K562 (cell line): ENCODE measurements at regions not wholly inside any gene's neighbourhood (a gene's known extent, or its start where the extent isn't known, plus 50 kb on each side); places are given as distances from the start of the nearest gene placed in this dataset.
A peak's percentile ranks its signal among the peaks of the same experiment; 100 is the strongest.

Experiments
- ATAC-seq: fragments of 200-7000 bp; cut with Tn5 transposase; 3 replicates; pipeline ENCODE4 v1.9.1; 2020; ENCODE audit warnings: moderate library complexity
- BruUV-seq: library from RNA; stranded (reverse); fragments of 400-500 nt; replicated peaks from 2 replicates; lab custom pipeline; 2021; lab: Mats Ljungman, UMichigan
- CTCF ChIA-PET: fragments of 300-600 bp; formaldehyde crosslinking; extraction: SDS; loops from one replicate; lab custom pipeline; 2021; ENCODE audit warnings: low intra/inter-chr PET ratio; lab: Yijun Ruan, JAX
- POLR2A ChIA-PET: fragments of 300-600, 350-650 bp; sonication (Branson Sonifier 250); formaldehyde crosslinking; extraction: SDS; loops from one replicate; lab custom pipeline; 2021; ENCODE audit warnings: antibody characterized with exemption, inconsistent platforms; lab: Yijun Ruan, JAX
- DNase-seq, 4 experiments: peaks; one replicate each; pipeline versions ENCODE4 v3.0.0 to v3.0.0-alpha.2; 2011 to 2018; ENCODE audit warnings: low spot score in 3 of 4, mixed read lengths in 3 of 4; ENCODE audit errors: extremely low read depth in 1 of 4
- FAIRE-seq: peaks from 2 replicates; lab custom pipeline; 2011; peaks lifted over from hg19 to GRCh38; lab: Jason Lieb, UNC
- H2AFZ ChIP-seq: 2 replicates; pipeline ENCODE4 v1.6.0; 2011; ENCODE audit warnings: low read depth, low read length, control low read depth, inconsistent platforms
- H3K27ac ChIP-seq: fragments of 200-600 bp; 3 replicates; pipeline ENCODE4 v1.8.0; 2011; ENCODE audit warnings: low read depth, mild to moderate bottlenecking, control low read depth, inconsistent platforms, low read length, moderate library complexity, mixed read lengths; ENCODE audit errors: extremely low read depth
- H3K27me3 ChIP-seq, 2 experiments: fragments of 300-600 bp in 1 of 2; 2 replicates in 1 of 2; 3 replicates in 1 of 2; pipeline versions ENCODE4 v1.6.0 to v1.8.0; 2011; ENCODE audit warnings: inconsistent platforms in 2 of 2, low read length in 2 of 2, mild to moderate bottlenecking in 1 of 2, mixed read lengths in 1 of 2, moderate library complexity in 1 of 2; ENCODE audit not compliant: control insufficient read depth in 2 of 2, insufficient read depth in 2 of 2
- H3K36me3 ChIP-seq: fragments of 300-600 bp; 3 replicates; pipeline ENCODE4 v1.8.0; 2011; ENCODE audit warnings: mild to moderate bottlenecking, low read length, inconsistent platforms; ENCODE audit not compliant: control insufficient read depth, insufficient read depth
- H3K4me1 ChIP-seq, 2 experiments: fragments of 200-600 bp in 1 of 2; replicated peaks in 1 of 2; 2 replicates in 1 of 2; 3 replicates in 1 of 2; pipeline versions ENCODE4 v1.5.1 to v1.8.0; 2011; ENCODE audit warnings: inconsistent platforms in 2 of 2, low read length in 2 of 2, mild to moderate bottlenecking in 1 of 2, mixed read lengths in 1 of 2, moderate library complexity in 1 of 2; ENCODE audit not compliant: control insufficient read depth in 2 of 2, insufficient read depth in 2 of 2
- H3K4me2 ChIP-seq: 2 replicates; pipeline ENCODE4 v1.6.1; 2011; ENCODE audit warnings: low read length, control low read depth, inconsistent platforms, mixed read lengths; ENCODE audit not compliant: insufficient read depth
- H3K4me3 ChIP-seq: fragments of 200-600 bp; sonication (generic), shearing (Covaris generic); 2 replicates; pipeline ENCODE4 v1.5.1; 2016; ENCODE audit warnings: control low read depth, inconsistent platforms
- H3K79me2 ChIP-seq: fragments of 200-600 bp; 3 replicates; pipeline ENCODE4 v1.8.0; 2011; ENCODE audit warnings: low read length, inconsistent platforms; ENCODE audit not compliant: control insufficient read depth, insufficient read depth
- H3K9ac ChIP-seq, 2 experiments: 2 replicates each; pipeline versions ENCODE4 v1.6.0 to v1.6.1; 2011; ENCODE audit warnings: low read depth in 2 of 2, low read length in 2 of 2, control low read depth in 1 of 2, inconsistent platforms in 1 of 2, mild to moderate bottlenecking in 1 of 2, mixed read lengths in 1 of 2; ENCODE audit not compliant: insufficient read depth in 1 of 2
- H3K9me1 ChIP-seq: one replicate; pipeline ENCODE4 v1.6.0; 2011; ENCODE audit warnings: inconsistent platforms, mild to moderate bottlenecking, low read length, moderate library complexity; ENCODE audit not compliant: control insufficient read depth, insufficient read depth
- H3K9me3 ChIP-seq: replicated peaks from 2 replicates; pipeline ENCODE4 v1.5.1; 2011; ENCODE audit warnings: low read depth, low read length, inconsistent platforms; ENCODE audit not compliant: control insufficient read depth, insufficient read depth
- H4K20me1 ChIP-seq: replicated peaks from 2 replicates; pipeline ENCODE4 v1.6.1; 2011; ENCODE audit warnings: low read length, inconsistent platforms, mixed read lengths; ENCODE audit not compliant: control insufficient read depth, insufficient read depth
- AFF1 ChIP-seq, 2 experiments: fragments of 450-650 bp; IDR thresholded peaks; 2 replicates each; pipeline ENCODE4 v1.6.1; 2018; ENCODE audit warnings: mild to moderate bottlenecking in 2 of 2, low read depth in 1 of 2; ENCODE audit not compliant: partially characterized antibody in 2 of 2
- ATF1 ChIP-seq, 2 experiments: fragments of 450-650 bp in 1 of 2; IDR thresholded peaks; 2 replicates each; pipeline ENCODE4 v1.6.1; 2016; ENCODE audit warnings: missing compliant biosample characterization in 1 of 2, missing genetic modification characterization in 1 of 2
- LEF1 ChIP-seq: fragments of 450-650 bp; IDR thresholded peaks from 2 replicates; pipeline ENCODE4 v1.6.1; 2016; ENCODE audit warnings: mild to moderate bottlenecking
- MAFG ChIP-seq: fragments of 450-650 bp; conservative IDR thresholded peaks from 2 replicates; pipeline ENCODE4 v1.6.1; 2016; ENCODE audit warnings: missing genetic modification characterization, missing compliant biosample characterization
- MAZ ChIP-seq, 2 experiments: fragments of 450-650 bp in 1 of 2; sonication (generic) in 1 of 2; formaldehyde crosslinking; IDR thresholded peaks in 1 of 2; conservative IDR thresholded peaks in 1 of 2; 2 replicates each; pipeline versions ENCODE4 v1.4.0 to v1.5.0; 2020; ENCODE audit warnings: mild to moderate bottlenecking in 1 of 2, missing genetic modification reagents in 1 of 2
- MEF2D ChIP-seq: conservative IDR thresholded peaks from 2 replicates; pipeline ENCODE4 v1.6.1; 2016; ENCODE audit warnings: low read depth, missing genetic modification characterization, missing compliant biosample characterization
- PBX2 ChIP-seq, 2 experiments: IDR thresholded peaks in 1 of 2; conservative IDR thresholded peaks in 1 of 2; 2 replicates each; pipeline ENCODE4 v1.6.1; 2016; ENCODE audit warnings: low read depth in 2 of 2, mild to moderate bottlenecking in 1 of 2, missing compliant biosample characterization in 1 of 2, missing genetic modification characterization in 1 of 2, moderate library complexity in 1 of 2
- PHF21A ChIP-seq: fragments of 450-650 bp; IDR thresholded peaks from 2 replicates; pipeline ENCODE4 v1.6.1; 2017; ENCODE audit warnings: low read depth, borderline replicate concordance
- TRIM28 ChIP-seq: fragments of 450-650 bp; IDR thresholded peaks from 2 replicates; pipeline ENCODE4 v1.6.1; 2017
- ZBTB12 ChIP-seq: fragments of 250-450 bp; sonication (Bioruptor Pico); IDR thresholded peaks from 2 replicates; pipeline ENCODE4 v1.4.0; 2020
- ZFP36 ChIP-seq: fragments of 150-350 bp; IDR thresholded peaks from 2 replicates; pipeline ENCODE4 v1.6.1; 2018; ENCODE audit warnings: low read length, low read depth; ENCODE audit not compliant: partially characterized antibody
- ZNF12 ChIP-seq: sonication (generic); formaldehyde crosslinking; IDR thresholded peaks from 2 replicates; pipeline ENCODE4 v1.4.0; 2020; ENCODE audit warnings: mild to moderate bottlenecking, missing genetic modification reagents
- ZNF316 ChIP-seq: fragments of 450-650 bp; IDR thresholded peaks from 2 replicates; pipeline ENCODE4 v1.6.1; 2016
- ZNF655 ChIP-seq: fragments of 250-450 bp; sonication (Bioruptor Pico); IDR thresholded peaks from 2 replicates; pipeline ENCODE4 v1.5.0; 2021
- WGBS: fragments of 100-300 bp; shearing (Covaris generic); methylation state at CpG from one replicate; pipeline ENCODE4 v1.1.6; 2016; ENCODE audit warnings: low coverage, mixed read lengths; ENCODE audit not compliant: insufficient coverage; ENCODE audit errors: missing lambda C conversion rate; 5-methylcytosine and 5-hydroxymethylcytosine counted together
- in situ Hi-C: fragments of 300-500 bp; cut with MboI; formaldehyde crosslinking; loops from 4 replicates; pipeline ENCODE4 v1.15.0; 2018; ENCODE audit warnings: inconsistent platforms, mixed read lengths
- intact Hi-C: fragments of 100-400 bp; cut with micrococcal nuclease; formaldehyde crosslinking; loops from 2 replicates; pipeline ENCODE4 v1.14.2; 2022

- no TSS peak for BruUV-seq
- no peak overlapping the region for H3K4me2 ChIP-seq
- no peaks in the 10 kb centered on the region; a peak in 3 of 5 replicates for H3K4me1 ChIP-seq
- intact Hi-C loops (no loop called here), in situ Hi-C loops (no loop called here)
- ChIA-PET POLR2A (no interaction called here), CTCF (no interaction called here)
- no peaks in the 10 kb centered on the region for H3K79me2 ChIP-seq
- no peaks in the 10 kb centered on the region for H3K9me1 ChIP-seq
- H3K36me3 ChIP-seq, result no peaks in the 10 kb centered on the region
- FAIRE-seq (no peak), DNase-seq (no peak), ATAC-seq (no peak)
- H3K27me3 ChIP-seq, result peaks cover 8 to 21% of the 10 kb centered on the region in 2 experiments; a peak in 4 of 5 replicates
- no peak overlapping the region for H3K27ac ChIP-seq
- no peaks in the 10 kb centered on the region for H4K20me1 ChIP-seq
- no peak overlapping the region for H3K4me3 ChIP-seq
- no peak overlapping the region for H3K9ac ChIP-seq
- 6% methylated on average over 3 of the region's 3 CpGs for WGBS
- H2AFZ ChIP-seq, result no peak overlapping the region
- H3K9me3 ChIP-seq, result no peaks in the 10 kb centered on the region
- TF ChIP-seq ZNF12 (CRISPR knock-in tag), result no peak
- TF ChIP-seq MAFG (tag), result 0 out of 2 replicates have a peak, but pooled peaks have one; percentile 9
- no peak for TF ChIP-seq TRIM28
- TF ChIP-seq ZBTB12 (CRISPR knock-in tag), result no peak
- TF ChIP-seq MEF2D, result no peak
- TF ChIP-seq ZNF655 (CRISPR knock-in tag), result no peak
- TF ChIP-seq PBX2 (CRISPR knock-in tag; IDR thresholded peaks at IDR 0.05; ENCODE audit: low read depth), result no peak
- no peak for TF ChIP-seq PBX2 (tag; conservative IDR thresholded peaks at IDR 0.05; ENCODE audit: low read depth)
- TF ChIP-seq PHF21A, result no peak
- peak; percentile 66 for TF ChIP-seq ZNF316
- TF ChIP-seq ATF1 (CRISPR knock-in tag; IDR thresholded peaks at IDR 0.05), result no peak
- no peak for TF ChIP-seq ATF1 (tag; IDR thresholded peaks at IDR 0.05)
- TF ChIP-seq AFF1 (IDR thresholded peaks at IDR 0.05; ENCODE audit: low read depth in 1 of 2, partially characterized antibody in 2 of 2), result no peak
- no peak for TF ChIP-seq ZFP36
- no peak for TF ChIP-seq LEF1
- no peak for TF ChIP-seq MAZ (CRISPR knock-in tag; conservative IDR thresholded peaks at IDR 0.05 in 1 of 2, IDR thresholded peaks at IDR 0.05 in 1 of 2)
Measured at GRCh38 chr5:74261421-74261820, 379.1 kb downstream of the ENC1 start.
